Body of pancreas (tissue), 4 donors: ENCODE measurements at regions not wholly inside any gene's neighbourhood (a gene's known extent, or its start where the extent isn't known, plus 50 kb on each side); places are given as distances from the start of the nearest gene placed in this dataset.

Source experiments
- ATAC-seq: fragments of 150-250 bp; one replicate; pipeline ENCODE4 v1.9.1; 2016
- DNase-seq, 4 donors: peaks; one replicate each; pipeline ENCODE4 v3.0.0-alpha.2; 2019
- H3K27ac ChIP-seq, 4 donors: fragments of 200-600 bp; sonication (generic); 1 replicate in 3 of 4; 2 replicates in 1 of 4; pipeline versions ENCODE4 v1.5.1 to v1.6.1; 2016 to 2019; ENCODE audit warnings: mild to moderate bottlenecking in 1 of 4, mixed read lengths in 1 of 4, moderate library complexity in 1 of 4
- H3K27me3 ChIP-seq, 2 donors: fragments of 200-600 bp; sonication (generic); one replicate each; pipeline ENCODE4 v1.6.0; 2016; ENCODE audit warnings: mild to moderate bottlenecking in 1 of 2
- H3K36me3 ChIP-seq, 2 donors: fragments of 200-600 bp; sonication (generic); replicated peaks in 1 of 2; 2 replicates each; pipeline ENCODE4 v1.5.1; 2016; ENCODE audit warnings: low read depth in 2 of 2; ENCODE audit not compliant: insufficient read depth in 1 of 2
- H3K4me1 ChIP-seq: fragments of 200-600 bp; sonication (generic); one replicate; pipeline ENCODE4 v1.6.0; 2016
- H3K4me3 ChIP-seq, 2 donors: fragments of 200-600 bp; sonication (generic); 1 replicate in 1 of 2; 2 replicates in 1 of 2; pipeline ENCODE4 v1.5.1; 2016 to 2019
- H3K9me3 ChIP-seq, 3 donors: fragments of 200-600 bp; sonication (generic); 1 replicate in 2 of 3; 2 replicates in 1 of 3; pipeline ENCODE4 v1.5.1; 2016
- POLR2A ChIP-seq, 3 donors: fragments of 450-650 bp; IDR thresholded peaks; one replicate each; pipeline ENCODE4 v1.6.1; 2016; ENCODE audit warnings: antibody characterized with exemption in 3 of 3, mild to moderate bottlenecking in 2 of 3
- WGBS, 2 donors: methylation state at CpG; one replicate each; pipeline ENCODE4 v1.1.5; 2017; 5-methylcytosine and 5-hydroxymethylcytosine counted together
- intact Hi-C: fragments of 100-400 bp; cut with DNase I; formaldehyde crosslinking; loops from one replicate; pipeline ENCODE4 v1.15.1; 2023
- TF ChIP-seq, protein P1 (sequence below), 7 experiments: fragments of 450-650 bp in 4 of 7; fragments of 200-600 bp in 3 of 7; sonication (generic) in 3 of 7; IDR thresholded peaks; one replicate each; pipeline ENCODE4 v1.5.1; 2016 to 2019; ENCODE audit warnings: antibody characterized with exemption in 7 of 7

DNA sequence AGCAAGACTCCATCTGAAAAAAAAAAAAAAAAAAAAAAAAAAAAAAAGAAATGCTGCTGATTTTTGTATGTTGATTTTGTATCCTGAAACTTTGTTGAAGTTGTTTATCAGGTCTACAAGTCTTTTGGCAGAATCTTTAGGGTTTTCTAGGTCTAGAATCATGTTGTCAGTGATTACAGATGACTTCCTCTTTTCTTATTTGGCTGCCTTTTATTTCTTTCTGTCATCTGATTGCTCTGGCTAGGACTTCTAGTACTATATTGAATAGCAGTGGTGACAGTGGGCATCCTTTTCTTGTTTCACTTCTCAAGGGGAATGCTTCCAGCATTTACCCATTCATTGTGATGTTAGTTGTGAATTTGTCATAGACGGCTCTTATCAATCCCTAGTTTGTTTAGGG lies 334.4 kb downstream of the SPRY1 start:
- intact Hi-C loops = no loop called here
- TF ChIP-seq, protein P1, sequence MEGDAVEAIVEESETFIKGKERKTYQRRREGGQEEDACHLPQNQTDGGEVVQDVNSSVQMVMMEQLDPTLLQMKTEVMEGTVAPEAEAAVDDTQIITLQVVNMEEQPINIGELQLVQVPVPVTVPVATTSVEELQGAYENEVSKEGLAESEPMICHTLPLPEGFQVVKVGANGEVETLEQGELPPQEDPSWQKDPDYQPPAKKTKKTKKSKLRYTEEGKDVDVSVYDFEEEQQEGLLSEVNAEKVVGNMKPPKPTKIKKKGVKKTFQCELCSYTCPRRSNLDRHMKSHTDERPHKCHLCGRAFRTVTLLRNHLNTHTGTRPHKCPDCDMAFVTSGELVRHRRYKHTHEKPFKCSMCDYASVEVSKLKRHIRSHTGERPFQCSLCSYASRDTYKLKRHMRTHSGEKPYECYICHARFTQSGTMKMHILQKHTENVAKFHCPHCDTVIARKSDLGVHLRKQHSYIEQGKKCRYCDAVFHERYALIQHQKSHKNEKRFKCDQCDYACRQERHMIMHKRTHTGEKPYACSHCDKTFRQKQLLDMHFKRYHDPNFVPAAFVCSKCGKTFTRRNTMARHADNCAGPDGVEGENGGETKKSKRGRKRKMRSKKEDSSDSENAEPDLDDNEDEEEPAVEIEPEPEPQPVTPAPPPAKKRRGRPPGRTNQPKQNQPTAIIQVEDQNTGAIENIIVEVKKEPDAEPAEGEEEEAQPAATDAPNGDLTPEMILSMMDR (IDR thresholded peaks at IDR 0.05) = no peak
- no peak for TF ChIP-seq POLR2A (IDR thresholded peaks at IDR 0.05)
- no peaks in the 10 kb centered on the region for H3K36me3 ChIP-seq
- no peaks in the 10 kb centered on the region for H3K27me3 ChIP-seq
- H3K9me3 ChIP-seq = no peaks in the 10 kb centered on the region
- H3K4me3 ChIP-seq = no peak overlapping the region
- H3K4me1 ChIP-seq = no peaks in the 10 kb centered on the region
- 39 to 80% methylated on average over 1 of the region's 1 CpG for WGBS, 2 donors
- no peak for ATAC-seq
- DNase-seq = no peak
- H3K27ac ChIP-seq = no peak overlapping the region

DNA sequence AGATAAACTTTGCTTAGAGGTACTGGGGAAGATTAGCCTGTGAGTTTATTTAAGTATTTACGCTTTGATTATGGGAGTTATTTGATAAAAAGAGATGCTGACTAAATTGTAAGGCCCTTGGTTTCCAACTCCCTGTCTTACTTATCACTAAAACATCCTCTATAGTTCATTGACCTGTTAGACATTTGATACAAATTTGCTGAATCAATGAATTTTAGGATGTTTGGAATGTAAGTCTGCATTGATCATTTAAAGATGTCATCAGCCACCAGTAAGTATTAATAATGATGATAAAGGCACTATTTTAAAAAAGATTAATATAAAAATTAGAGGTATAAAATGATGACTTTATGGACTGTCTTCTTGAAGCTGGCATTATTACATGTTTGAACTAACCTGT lies 340.6 kb downstream of the SPRY1 start:
- H3K36me3 ChIP-seq = no peaks in the 10 kb centered on the region
- TF ChIP-seq, protein P1 (IDR thresholded peaks at IDR 0.05) = no peak
- TF ChIP-seq POLR2A (IDR thresholded peaks at IDR 0.05) = no peak
- no peak overlapping the region for H3K4me3 ChIP-seq
- DNase-seq (no peak), ATAC-seq (no peak)
- H3K27ac ChIP-seq = no peak overlapping the region
- no peaks in the 10 kb centered on the region for H3K9me3 ChIP-seq
- 95 to 100% methylated on average over 1 of the region's 1 CpG for WGBS, 2 donors
- intact Hi-C loops = no loop called here
- no peaks in the 10 kb centered on the region for H3K4me1 ChIP-seq
- H3K27me3 ChIP-seq = no peaks in the 10 kb centered on the region

DNA sequence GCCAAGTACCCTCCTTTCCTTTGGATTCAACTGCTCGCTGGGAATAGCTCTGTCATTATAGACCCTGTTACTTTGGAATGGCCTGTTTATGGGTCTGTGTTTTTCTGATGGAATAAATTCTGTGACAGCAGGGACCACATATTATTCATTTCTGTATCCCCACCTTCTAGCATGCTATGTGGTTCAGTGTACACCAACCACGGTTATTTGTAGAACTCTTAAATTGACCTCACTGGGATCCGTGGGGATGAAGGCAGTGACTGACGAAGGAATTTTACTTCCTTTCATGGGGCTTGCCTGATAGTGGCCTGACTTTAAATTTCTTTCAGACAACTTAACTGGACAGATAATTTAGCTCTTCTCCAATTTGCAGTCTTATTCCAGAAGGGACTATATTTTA lies 343.2 kb downstream of the SPRY1 start:
- Histone ChIP-seq H3K36me3 (no peaks in the 10 kb centered on the region), H3K4me3 (no peak overlapping the region), H3K9me3 (no peaks in the 10 kb centered on the region), H3K4me1 (peaks cover under 1% of the 10 kb centered on the region), H3K27me3 (no peaks in the 10 kb centered on the region), H3K27ac (no peak overlapping the region)
- intact Hi-C loops = no loop called here
- no peak for DNase-seq
- 92 to 94% methylated on average over 4 of the region's 4 CpGs for WGBS, 2 donors
- TF ChIP-seq POLR2A (IDR thresholded peaks at IDR 0.05) = no peak
- TF ChIP-seq, protein P1 (IDR thresholded peaks at IDR 0.05) = no peak
- ATAC-seq = no peak

DNA sequence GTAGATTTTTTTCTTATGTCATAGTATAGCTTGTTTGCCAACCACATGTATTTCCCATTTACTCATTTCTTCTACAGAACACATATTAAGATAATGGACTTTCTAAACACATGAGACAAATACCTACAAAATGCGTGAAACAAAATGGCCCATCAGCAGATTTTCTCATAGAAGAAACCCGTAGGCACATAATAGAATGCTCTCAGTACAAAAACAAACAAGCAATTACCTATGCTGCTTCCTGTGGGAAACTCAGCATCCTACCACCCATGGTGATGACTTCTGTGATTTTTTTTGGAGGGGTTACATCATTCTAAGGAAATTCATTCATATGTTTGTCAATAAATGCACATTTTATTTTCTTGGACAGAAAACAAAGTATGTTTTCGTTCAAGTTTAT lies 343.6 kb downstream of the SPRY1 start:
- ATAC-seq = no peak
- TF ChIP-seq, protein P1 (IDR thresholded peaks at IDR 0.05) = no peak
- no peak for TF ChIP-seq POLR2A (IDR thresholded peaks at IDR 0.05)
- H3K27ac ChIP-seq = no peak overlapping the region
- WGBS, 2 donors = 79 to 90% methylated on average over 3 of the region's 3 CpGs
- intact Hi-C loops = no loop called here
- H3K27me3 ChIP-seq = no peaks in the 10 kb centered on the region
- peaks cover 4% of the 10 kb centered on the region for H3K4me1 ChIP-seq
- no peak for DNase-seq
- H3K9me3 ChIP-seq = no peaks in the 10 kb centered on the region
- no peak overlapping the region for H3K4me3 ChIP-seq
- H3K36me3 ChIP-seq = no peaks in the 10 kb centered on the region

DNA sequence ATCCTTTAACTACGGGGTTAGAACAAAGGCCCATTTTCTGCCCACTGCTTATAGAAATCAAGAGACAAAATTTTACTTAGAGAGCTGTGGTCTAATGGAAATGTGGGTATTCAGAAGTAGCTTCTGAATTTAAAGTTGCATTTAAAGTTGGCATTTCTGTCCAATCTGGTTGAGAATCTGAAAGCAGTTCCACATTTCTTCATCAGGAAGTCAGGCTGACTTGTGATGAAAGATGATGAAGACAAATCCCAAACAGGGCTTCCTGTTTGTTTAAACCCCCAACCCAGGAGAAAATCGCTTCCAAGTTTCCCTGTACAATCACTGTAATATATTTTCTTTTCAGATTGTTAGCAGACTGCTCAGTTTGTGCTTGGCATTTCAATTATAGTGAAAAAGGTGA lies 345.3 kb downstream of the SPRY1 start:
- WGBS, 2 donors = 49 to 71% methylated on average over 2 of the region's 2 CpGs
- Histone ChIP-seq H3K4me1 (peaks cover 4% of the 10 kb centered on the region), H3K4me3 (no peak overlapping the region), H3K36me3 (no peaks in the 10 kb centered on the region), H3K9me3 (no peaks in the 10 kb centered on the region), H3K27me3 (no peaks in the 10 kb centered on the region), H3K27ac (no peak overlapping the region)
- no peak for DNase-seq
- intact Hi-C loops = no loop called here
- no peak for ATAC-seq
- TF ChIP-seq POLR2A (IDR thresholded peaks at IDR 0.05) = no peak
- TF ChIP-seq, protein P1 (IDR thresholded peaks at IDR 0.05) = no peak
